ENCODE measurements at regions not wholly inside any gene's neighbourhood (a gene's known extent, or its start where the extent isn't known, plus 50 kb on each side); places are given as distances from the start of the nearest gene placed in this dataset.

- H3K36me3 ChIP-seq = no peaks in the 10 kb centered on the region
- TF ChIP-seq POLR2AphosphoS5 (IDR thresholded peaks at IDR 0.05) (no peak), EP300 (IDR thresholded peaks at IDR 0.05) (no peak), POLR2A (IDR thresholded peaks at IDR 0.05) (no peak), CTCF (IDR thresholded peaks at IDR 0.05) (no peak)
- no peaks in the 10 kb centered on the region for H3K9me3 ChIP-seq
- H3K27ac ChIP-seq = no peak overlapping the region
- 17 to 42% methylated on average over 1 to 2 of the region's 3 CpGs for WGBS, 2 donors (ENCODE audit: low coverage in 1 of 2)
- peaks cover 0 to 8% (median 0%) of the 10 kb centered on the region in 3 donors for H3K4me1 ChIP-seq
- no peaks in the 10 kb centered on the region for H3K27me3 ChIP-seq
- no peak for ATAC-seq
- no peak overlapping the region for H3K4me3 ChIP-seq
These were observed 106.1 kb downstream of the EBLN1 start for GRCh38 chr10:22111705-22112104.

- Histone ChIP-seq H3K4me1 (peaks cover 0 to 8% (median 0%) of the 10 kb centered on the region in 3 donors), H3K27me3 (no peaks in the 10 kb centered on the region), H3K4me3 (no peak overlapping the region), H3K36me3 (no peaks in the 10 kb centered on the region), H3K27ac (no peak overlapping the region), H3K9me3 (no peaks in the 10 kb centered on the region)
- no peak for TF ChIP-seq EP300 (IDR thresholded peaks at IDR 0.05)
- TF ChIP-seq POLR2AphosphoS5 (IDR thresholded peaks at IDR 0.05) = no peak
- TF ChIP-seq CTCF (IDR thresholded peaks at IDR 0.05) = no peak
- TF ChIP-seq POLR2A (IDR thresholded peaks at IDR 0.05) = no peak
- no peak for ATAC-seq
- 23% methylated on average over 4 of the region's 4 CpGs; no CpG with 5 or more reads in 1 of the 2 donors for WGBS, 2 donors (ENCODE audit: low coverage in 1 of 2)
These were observed 106.6 kb downstream of the EBLN1 start for GRCh38 chr10:22111260-22111659.

GRCh38 chr10:22110761-22111160 lies 107.1 kb downstream of the EBLN1 start:
- ATAC-seq = no peak
- Histone ChIP-seq H3K27ac (no peak overlapping the region), H3K4me1 (peaks cover 0 to 8% (median 0%) of the 10 kb centered on the region in 3 donors), H3K9me3 (no peaks in the 10 kb centered on the region), H3K4me3 (no peak overlapping the region), H3K27me3 (no peaks in the 10 kb centered on the region), H3K36me3 (no peaks in the 10 kb centered on the region)
- WGBS, 2 donors (ENCODE audit: low coverage in 1 of 2) = 7 to 14% methylated on average over 2 to 3 of the region's 3 CpGs
- TF ChIP-seq CTCF (IDR thresholded peaks at IDR 0.05) (no peak), POLR2A (IDR thresholded peaks at IDR 0.05) (no peak), POLR2AphosphoS5 (IDR thresholded peaks at IDR 0.05) (no peak), EP300 (IDR thresholded peaks at IDR 0.05) (no peak)

GRCh38 chr10:22105270-22105669 lies 101.7 kb upstream of the DNAJC1 start:
- Histone ChIP-seq H3K4me3 (no peak overlapping the region), H3K36me3 (no peaks in the 10 kb centered on the region), H3K4me1 (no peaks in the 10 kb centered on the region), H3K27ac (no peak overlapping the region), H3K27me3 (no peaks in the 10 kb centered on the region), H3K9me3 (no peaks in the 10 kb centered on the region)
- no peak for ATAC-seq
- WGBS, 2 donors (ENCODE audit: low coverage in 1 of 2) = 75 to 87% methylated on average over 4 of the region's 4 CpGs
- TF ChIP-seq POLR2A (IDR thresholded peaks at IDR 0.05) (no peak), CTCF (IDR thresholded peaks at IDR 0.05) (no peak)

GRCh38 chr10:22103701-22104470 lies 100.4 kb upstream of the DNAJC1 start:
- Histone ChIP-seq H3K4me3 (no peak overlapping the region), H3K27me3 (no peaks in the 10 kb centered on the region), H3K36me3 (no peaks in the 10 kb centered on the region), H3K27ac (no peak overlapping the region), H3K9me3 (no peaks in the 10 kb centered on the region), H3K4me1 (no peaks in the 10 kb centered on the region)
- 56 to 57% methylated on average over 3 to 4 of the region's 4 CpGs for WGBS, 2 donors (ENCODE audit: low coverage in 1 of 2)
- TF ChIP-seq POLR2AphosphoS5 (IDR thresholded peaks at IDR 0.05) (no peak), POLR2A (IDR thresholded peaks at IDR 0.05) (no peak), CTCF (IDR thresholded peaks at IDR 0.05) (peak in 2 of 4 experiments; percentile 7 to 9), EP300 (IDR thresholded peaks at IDR 0.05) (no peak)
- no peak for ATAC-seq
